GM18505 (cell line): ENCODE measurements at regions not wholly inside any gene's neighbourhood (a gene's known extent, or its start where the extent isn't known, plus 50 kb on each side); places are given as distances from the start of the nearest gene placed in this dataset.

Experiments
- ATAC-seq: cut with Tn5 transposase; IDR thresholded peaks from one replicate; pipeline ENCODE4 v1.9.1; 2021; ENCODE audit not compliant: unreplicated experiment
- POLR2A ChIP-seq: IDR thresholded peaks from 4 replicates; pipeline ENCODE4 v1.6.1; 2011; ENCODE audit warnings: borderline replicate concordance; ENCODE audit not compliant: insufficient read depth, insufficient read length; ENCODE audit errors: extremely low read depth

GRCh38 chr3:178384321-178385230 lies 151.7 kb upstream of the KCNMB2 start:
- no peak for TF ChIP-seq POLR2A
- no peak for ATAC-seq

GRCh38 chr3:178385280-178385952 lies 150.8 kb upstream of the KCNMB2 start:
- no peak for ATAC-seq
- no peak for TF ChIP-seq POLR2A

- ATAC-seq = no peak
- no peak for TF ChIP-seq POLR2A
Observed at GRCh38 chr3:178386401-178386800, 149.8 kb upstream of the KCNMB2 start.

- no peak for TF ChIP-seq POLR2A
- ATAC-seq = no peak
Observed at GRCh38 chr3:178386880-178387279, 149.4 kb upstream of the KCNMB2 start.

GRCh38 chr3:178388473-178388872 lies 147.8 kb upstream of the KCNMB2 start:
- no peak for ATAC-seq

GRCh38 chr3:178389258-178389657 lies 147.0 kb upstream of the KCNMB2 start:
- no peak for TF ChIP-seq POLR2A
- no peak for ATAC-seq

More at GRCh38 chr3:178388473-178388872, 147.8 kb upstream of the KCNMB2 start:
- no peak for TF ChIP-seq POLR2A

- no peak for TF ChIP-seq POLR2A
- no peak for ATAC-seq
Observed at GRCh38 chr3:178392511-178392926, 143.7 kb upstream of the KCNMB2 start.

GRCh38 chr3:178393146-178393545 lies 143.1 kb upstream of the KCNMB2 start:
- no peak for TF ChIP-seq POLR2A
- ATAC-seq = no peak

- no peak for TF ChIP-seq POLR2A
- ATAC-seq = no peak
Observed at GRCh38 chr3:178393824-178394223, 142.4 kb upstream of the KCNMB2 start.

GRCh38 chr3:178396318-178396717 lies 139.9 kb upstream of the KCNMB2 start:
- ATAC-seq = no peak
- no peak for TF ChIP-seq POLR2A

GRCh38 chr3:178397202-178397601 lies 139.0 kb upstream of the KCNMB2 start:
- TF ChIP-seq POLR2A = no peak
- no peak for ATAC-seq

GRCh38 chr3:178397836-178398235 lies 138.4 kb upstream of the KCNMB2 start:
- no peak for TF ChIP-seq POLR2A
- ATAC-seq = no peak

- no peak for ATAC-seq
Observed at GRCh38 chr3:178404961-178405360, 131.3 kb upstream of the KCNMB2 start.

GRCh38 chr3:178405531-178405930 lies 130.7 kb upstream of the KCNMB2 start:
- TF ChIP-seq POLR2A = no peak
- no peak for ATAC-seq

More at GRCh38 chr3:178404961-178405360, 131.3 kb upstream of the KCNMB2 start:
- TF ChIP-seq POLR2A = no peak
